GM11168 (cell line): ENCODE measurements at regions not wholly inside any gene's neighbourhood (a gene's known extent, or its start where the extent isn't known, plus 50 kb on each side); places are given as distances from the start of the nearest gene placed in this dataset.

ENCODE experiments used
- in situ Hi-C: fragments of 300-500 bp; cut with MboI; formaldehyde crosslinking; loops from one replicate; pipeline ENCODE4 v1.12.0; 2022; ENCODE audit warnings: low sequenced_read_pairs; ENCODE audit not compliant: unreplicated experiment

GRCh38 chr11:25309818-25310217, 813.0 kb downstream of the LUZP2 start:
- in situ Hi-C loops, result no loop called here

- in situ Hi-C loops, result no loop called here
These were observed 820.4 kb downstream of the LUZP2 start for GRCh38 chr11:25317216-25317615.

- in situ Hi-C loops, result no loop called here
These were observed 822.3 kb downstream of the LUZP2 start for GRCh38 chr11:25319127-25319526.

- in situ Hi-C loops, result no loop called here
These were observed 830.8 kb downstream of the LUZP2 start for GRCh38 chr11:25327656-25328055.

- in situ Hi-C loops, result no loop called here
These were observed 842.4 kb downstream of the LUZP2 start for GRCh38 chr11:25339281-25339680.

GRCh38 chr11:25349537-25349936, 852.7 kb downstream of the LUZP2 start:
- in situ Hi-C loops, result no loop called here

GRCh38 chr11:25350899-25351803, 854.3 kb downstream of the LUZP2 start:
- in situ Hi-C loops, result no loop called here

GRCh38 chr11:25357133-25357532, 860.3 kb downstream of the LUZP2 start:
- in situ Hi-C loops, result no loop called here

- in situ Hi-C loops, result no loop called here
These were observed 880.6 kb downstream of the LUZP2 start for GRCh38 chr11:25377466-25377865.

GRCh38 chr11:25396847-25397246, 900.0 kb downstream of the LUZP2 start:
- in situ Hi-C loops, result no loop called here

- in situ Hi-C loops, result no loop called here
These were observed 911.3 kb downstream of the LUZP2 start for GRCh38 chr11:25408146-25408545.

GRCh38 chr11:25415793-25416192, 916.1 kb upstream of the ANO3 start:
- in situ Hi-C loops, result no loop called here

- in situ Hi-C loops, result no loop called here
These were observed 908.3 kb upstream of the ANO3 start for GRCh38 chr11:25423436-25424199.

GRCh38 chr11:25432376-25432775, 899.6 kb upstream of the ANO3 start:
- in situ Hi-C loops, result no loop called here

GRCh38 chr11:25435197-25435596, 896.7 kb upstream of the ANO3 start:
- in situ Hi-C loops, result no loop called here

GRCh38 chr11:25436326-25436725, 895.6 kb upstream of the ANO3 start:
- in situ Hi-C loops, result no loop called here

GRCh38 chr11:25441421-25441820, 890.5 kb upstream of the ANO3 start:
- in situ Hi-C loops, result no loop called here

GRCh38 chr11:25449091-25449490, 882.8 kb upstream of the ANO3 start:
- in situ Hi-C loops, result no loop called here

GRCh38 chr11:25453471-25453870, 878.5 kb upstream of the ANO3 start:
- in situ Hi-C loops, result no loop called here

- in situ Hi-C loops, result no loop called here
These were observed 875.7 kb upstream of the ANO3 start for GRCh38 chr11:25456211-25456610.

- in situ Hi-C loops, result no loop called here
These were observed 847.9 kb upstream of the ANO3 start for GRCh38 chr11:25483915-25484635.
